IMR-90 (cell line): ENCODE measurements at regions not wholly inside any gene's neighbourhood (a gene's known extent, or its start where the extent isn't known, plus 50 kb on each side); places are given as distances from the start of the nearest gene placed in this dataset.

ENCODE experiments used
- ATAC-seq: fragments of 200-7000 bp; cut with Tn5 transposase; 2 replicates; pipeline ENCODE4 v1.9.1; 2020; ENCODE audit warnings: low read depth, mild to moderate bottlenecking, moderate library complexity
- BruUV-seq: library from RNA; stranded (reverse); fragments of 400-500 nt; replicated peaks from 2 replicates; lab custom pipeline; 2021; lab: Mats Ljungman, UMichigan
- CTCF ChIA-PET: fragments of 300-600 bp; formaldehyde crosslinking; extraction: SDS; loops from one replicate; lab custom pipeline; 2021; ENCODE audit warnings: antibody characterized with exemption; lab: Yijun Ruan, JAX
- POLR2A ChIA-PET: fragments of 300-600 bp; sonication (Branson Sonifier 250); formaldehyde crosslinking; loops from one replicate; lab custom pipeline; 2022; ENCODE audit warnings: antibody characterized with exemption; ENCODE audit not compliant: unreplicated experiment; lab: Charles Lee
- DNase-seq: peaks from one replicate; pipeline ENCODE4 v3.0.0; 2013
- H2AFZ ChIP-seq: replicated peaks from 2 replicates; pipeline ENCODE3; 2013; ENCODE audit warnings: low read length, mild to moderate bottlenecking; ENCODE audit not compliant: poor library complexity
- H2AK5ac ChIP-seq: 2 replicates; pipeline ENCODE4 v1.6.1; 2013; ENCODE audit warnings: low read depth, low read length, inconsistent platforms
- H2AK9ac ChIP-seq: replicated peaks from 2 replicates; pipeline ENCODE3; 2013; ENCODE audit warnings: mild to moderate bottlenecking, low read depth, low read length, moderate library complexity; ENCODE audit not compliant: poor library complexity
- H2BK120ac ChIP-seq: 2 replicates; pipeline ENCODE4 v1.6.1; 2013; ENCODE audit warnings: low read depth, low read length, inconsistent platforms
- H2BK15ac ChIP-seq: 3 replicates; pipeline ENCODE4 v1.6.1; 2013; ENCODE audit warnings: low read depth, low read length, inconsistent platforms
- H2BK20ac ChIP-seq: 2 replicates; pipeline ENCODE4 v1.6.1; 2013; ENCODE audit warnings: low read depth, mild to moderate bottlenecking, inconsistent platforms, low read length, moderate library complexity
- H2BK5ac ChIP-seq: 2 replicates; pipeline ENCODE4 v1.6.1; 2013; ENCODE audit warnings: mild to moderate bottlenecking, low read depth, low read length, inconsistent platforms; ENCODE audit not compliant: poor library complexity, severe bottlenecking
- H3K14ac ChIP-seq: replicated peaks from 2 replicates; pipeline ENCODE4 v1.6.1; 2013; ENCODE audit warnings: low read depth, low read length, inconsistent platforms
- H3K18ac ChIP-seq: 2 replicates; pipeline ENCODE4 v1.6.1; 2013; ENCODE audit warnings: low read depth, low read length, control low read depth
- H3K23ac ChIP-seq: 2 replicates; pipeline ENCODE4 v1.6.1; 2013; ENCODE audit warnings: low read depth, low read length, inconsistent platforms
- H3K27ac ChIP-seq: 2 replicates; pipeline ENCODE4 v1.5.1; 2013; ENCODE audit warnings: mild to moderate bottlenecking, control low read depth, low read length; ENCODE audit not compliant: insufficient read depth
- H3K27me3 ChIP-seq: 2 replicates; pipeline ENCODE4 v1.6.1; 2013; ENCODE audit warnings: low read length; ENCODE audit not compliant: control insufficient read depth, insufficient read depth
- H3K36me3 ChIP-seq: 2 replicates; pipeline ENCODE4 v1.6.1; 2013; ENCODE audit warnings: low read length, mixed read lengths; ENCODE audit not compliant: control insufficient read depth, insufficient read depth
- H3K4ac ChIP-seq: 2 replicates; pipeline ENCODE4 v1.6.1; 2013; ENCODE audit warnings: low read depth, low read length, inconsistent platforms
- H3K4me1 ChIP-seq: 2 replicates; pipeline ENCODE4 v1.6.1; 2013; ENCODE audit warnings: low read length, mixed read lengths; ENCODE audit not compliant: control insufficient read depth, insufficient read depth
- H3K4me2 ChIP-seq: 2 replicates; pipeline ENCODE4 v1.6.1; 2013; ENCODE audit warnings: low read depth, mild to moderate bottlenecking, control low read depth, low read length, moderate library complexity
- H3K4me3 ChIP-seq: 2 replicates; pipeline ENCODE4 v1.5.1; 2013; ENCODE audit warnings: low read depth, mild to moderate bottlenecking, control low read depth, low read length, moderate library complexity; ENCODE audit not compliant: insufficient read depth
- H3K56ac ChIP-seq: 2 replicates; pipeline ENCODE4 v1.6.1; 2013; ENCODE audit warnings: low read length, inconsistent platforms; ENCODE audit not compliant: insufficient read depth; ENCODE audit errors: extremely low read depth
- H3K79me1 ChIP-seq, 2 experiments: 2 replicates each; pipeline ENCODE4 v1.6.1; 2013; ENCODE audit warnings: low read length in 2 of 2, inconsistent platforms in 1 of 2, low read depth in 1 of 2
- H3K9ac ChIP-seq: 2 replicates; pipeline ENCODE4 v1.6.1; 2013; ENCODE audit warnings: low read depth, low read length, control low read depth
- H3K9me1 ChIP-seq: 2 replicates; pipeline ENCODE4 v1.6.1; 2013; ENCODE audit warnings: low read length, inconsistent platforms; ENCODE audit not compliant: insufficient read depth
- H3K9me3 ChIP-seq: 2 replicates; pipeline ENCODE4 v1.6.1; 2013; ENCODE audit warnings: low read length; ENCODE audit not compliant: control insufficient read depth, insufficient read depth
- H4K20me1 ChIP-seq: 2 replicates; pipeline ENCODE4 v1.6.1; 2013; ENCODE audit warnings: low read length, inconsistent platforms; ENCODE audit not compliant: insufficient read depth
- H4K5ac ChIP-seq: 2 replicates; pipeline ENCODE4 v1.6.1; 2013; ENCODE audit warnings: mild to moderate bottlenecking, low read depth, low read length, control low read depth
- H4K8ac ChIP-seq, 2 experiments: 2 replicates each; pipeline ENCODE4 v1.6.1; 2013; ENCODE audit warnings: low read depth in 2 of 2, low read length in 2 of 2, control low read depth in 1 of 2, inconsistent platforms in 1 of 2
- H4K91ac ChIP-seq: 2 replicates; pipeline ENCODE4 v1.6.1; 2013; ENCODE audit warnings: low read depth, low read length, inconsistent platforms; ENCODE audit not compliant: insufficient read depth
- BHLHE40 ChIP-seq: fragments of 150-350 bp; IDR thresholded peaks from 2 replicates; pipeline ENCODE4 v1.6.1; 2016; ENCODE audit warnings: mild to moderate bottlenecking, low read depth, low read length
- CEBPB ChIP-seq: IDR thresholded peaks from 2 replicates; pipeline ENCODE4 v1.6.1; 2012; ENCODE audit warnings: low read depth, low read length, improper control_type of control experiment
- CHD1 ChIP-seq: IDR thresholded peaks from 2 replicates; pipeline ENCODE4 v1.6.1; 2012; ENCODE audit warnings: low read depth, low read length, improper control_type of control experiment
- FOS ChIP-seq: fragments of 150-350 bp; IDR thresholded peaks from 2 replicates; pipeline ENCODE4 v1.6.1; 2016; ENCODE audit warnings: low read depth, low read length
- MAFK ChIP-seq: IDR thresholded peaks from 2 replicates; pipeline ENCODE4 v1.6.1; 2012; ENCODE audit warnings: low read depth, low read length, improper control_type of control experiment
- MAZ ChIP-seq: IDR thresholded peaks from 2 replicates; pipeline ENCODE4 v1.6.1; 2012; ENCODE audit warnings: low read depth, mild to moderate bottlenecking, low read length, improper control_type of control experiment, moderate library complexity, borderline replicate concordance
- MXI1 ChIP-seq: IDR thresholded peaks from 2 replicates; pipeline ENCODE4 v1.6.1; 2012; ENCODE audit warnings: low read depth, mild to moderate bottlenecking, low read length, moderate library complexity, borderline replicate concordance
- NFE2L2 ChIP-seq: fragments of 150-350 bp; IDR thresholded peaks from 2 replicates; pipeline ENCODE4 v1.6.1; 2016; ENCODE audit warnings: low read depth, mild to moderate bottlenecking, low read length
- POLR2A ChIP-seq: IDR thresholded peaks from 2 replicates; pipeline ENCODE4 v1.6.1; 2012; ENCODE audit warnings: mild to moderate bottlenecking, low read depth, low read length
- RAD21 ChIP-seq: IDR thresholded peaks from 2 replicates; pipeline ENCODE4 v1.6.1; 2012; ENCODE audit warnings: low read length, improper control_type of control experiment
- RCOR1 ChIP-seq: IDR thresholded peaks from 2 replicates; pipeline ENCODE4 v1.6.1; 2012; ENCODE audit warnings: mild to moderate bottlenecking, low read length, improper control_type of control experiment; ENCODE audit not compliant: insufficient replicate concordance
- RFX5 ChIP-seq: IDR thresholded peaks from 2 replicates; pipeline ENCODE4 v1.8.0; 2012; ENCODE audit warnings: low read depth, mild to moderate bottlenecking, low read length, moderate library complexity
- SMC3 ChIP-seq: fragments of 150-350 bp; IDR thresholded peaks from 2 replicates; pipeline ENCODE4 v1.6.1; 2016; ENCODE audit warnings: low read depth, mild to moderate bottlenecking, antibody characterized with exemption, low read length, moderate library complexity
- WGBS, 2 experiments: methylation state at CpG; one replicate each; pipeline versions ENCODE4 v1.1.5 to v1.1.7; 2013; ENCODE audit warnings: missing lambda C conversion rate in 2 of 2; ENCODE audit not compliant: insufficient read length in 1 of 2; ENCODE audit errors: extremely low coverage in 2 of 2; 5-methylcytosine and 5-hydroxymethylcytosine counted together
- dilution Hi-C: fragments of 300-500 bp; cut with HindIII; formaldehyde crosslinking; loops from one replicate; pipeline ENCODE4 v1.14.3; 2018; ENCODE audit warnings: low sequenced_read_pairs; ENCODE audit not compliant: unreplicated experiment
- in situ Hi-C: fragments of 300-500 bp; cut with MboI; formaldehyde crosslinking; loops from 3 replicates; pipeline ENCODE4 v1.14.3; 2019; ENCODE audit warnings: low sequenced_read_pairs, inconsistent platforms, mixed read lengths
- intact Hi-C: fragments of 100-400 bp; cut with micrococcal nuclease; formaldehyde crosslinking; loops from 2 replicates; pipeline ENCODE4 v1.10.0; 2022
- TF ChIP-seq, protein P1 (sequence below): fragments of 150-350 bp; IDR thresholded peaks from 2 replicates; pipeline ENCODE4 v1.6.1; 2017; ENCODE audit warnings: mild to moderate bottlenecking, antibody characterized with exemption, low read length, low read depth
- TF ChIP-seq, protein P2 (sequence below): fragments of 150-350 bp; IDR thresholded peaks from 2 replicates; pipeline ENCODE4 v1.6.1; 2016; ENCODE audit warnings: low read depth, mild to moderate bottlenecking, low read length, moderate library complexity, borderline replicate concordance
- TF ChIP-seq, protein P3 (sequence below): conservative IDR thresholded peaks from 2 replicates; pipeline ENCODE4 v1.5.1; 2012; ENCODE audit warnings: mild to moderate bottlenecking, low read depth, low read length, improper control_type of control experiment

DNA sequence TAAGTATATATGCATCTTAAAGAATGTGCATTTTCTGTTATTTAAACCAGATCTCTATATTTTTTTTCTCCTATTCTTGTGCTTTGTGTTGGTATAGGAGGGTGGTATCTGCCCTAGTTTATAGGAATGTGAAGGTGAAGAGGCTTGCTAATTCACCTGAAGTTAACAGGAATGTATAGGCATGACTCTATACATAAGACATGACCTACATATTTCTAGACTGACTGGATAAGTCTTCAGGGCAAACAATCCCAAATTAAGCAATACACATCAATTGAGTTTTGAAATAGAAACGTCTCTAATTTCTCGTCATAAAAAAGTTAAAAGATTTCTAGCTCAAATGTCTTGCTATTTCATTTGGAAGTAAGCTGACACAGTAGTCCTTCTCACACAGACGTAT is 410.0 kb downstream of the DIPK2A start:
- ATAC-seq: no peak
- Histone ChIP-seq H2AK5ac (no peak overlapping the region), H2BK20ac (no peak overlapping the region), H2BK5ac (no peak overlapping the region), H4K8ac (no peak overlapping the region), H3K4me3 (no peak overlapping the region), H3K4me2 (no peak overlapping the region), H4K20me1 (no peaks in the 10 kb centered on the region), H3K79me1 (no peaks in the 10 kb centered on the region), H2AFZ (no peak overlapping the region), H3K9ac (no peak overlapping the region), H3K27ac (no peak overlapping the region), H3K23ac (no peak overlapping the region), H3K18ac (no peak overlapping the region), H3K36me3 (no peaks in the 10 kb centered on the region), H3K14ac (no peak overlapping the region), H2BK15ac (no peak overlapping the region), H4K91ac (no peak overlapping the region), H3K27me3 (no peaks in the 10 kb centered on the region), H2AK9ac (no peak overlapping the region), H2BK120ac (no peak overlapping the region), H3K4me1 (no peaks in the 10 kb centered on the region), H4K5ac (no peak overlapping the region), H3K56ac (no peak overlapping the region), H3K9me1 (no peaks in the 10 kb centered on the region), H3K9me3 (no peaks in the 10 kb centered on the region), H3K4ac (no peak overlapping the region)
- intact Hi-C loops: no loop called here
- no peak for TF ChIP-seq MXI1
- TF ChIP-seq MAFK: no peak
- no peak for TF ChIP-seq CHD1
- TF ChIP-seq RCOR1: no peak
- TF ChIP-seq MAZ: no peak
- no peak for TF ChIP-seq RFX5
- TF ChIP-seq NFE2L2: no peak
- TF ChIP-seq, protein P1, sequence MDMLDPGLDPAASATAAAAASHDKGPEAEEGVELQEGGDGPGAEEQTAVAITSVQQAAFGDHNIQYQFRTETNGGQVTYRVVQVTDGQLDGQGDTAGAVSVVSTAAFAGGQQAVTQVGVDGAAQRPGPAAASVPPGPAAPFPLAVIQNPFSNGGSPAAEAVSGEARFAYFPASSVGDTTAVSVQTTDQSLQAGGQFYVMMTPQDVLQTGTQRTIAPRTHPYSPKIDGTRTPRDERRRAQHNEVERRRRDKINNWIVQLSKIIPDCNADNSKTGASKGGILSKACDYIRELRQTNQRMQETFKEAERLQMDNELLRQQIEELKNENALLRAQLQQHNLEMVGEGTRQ: no peak
- no peak for TF ChIP-seq SMC3
- no peak for TF ChIP-seq RAD21
- TF ChIP-seq, protein P2, sequence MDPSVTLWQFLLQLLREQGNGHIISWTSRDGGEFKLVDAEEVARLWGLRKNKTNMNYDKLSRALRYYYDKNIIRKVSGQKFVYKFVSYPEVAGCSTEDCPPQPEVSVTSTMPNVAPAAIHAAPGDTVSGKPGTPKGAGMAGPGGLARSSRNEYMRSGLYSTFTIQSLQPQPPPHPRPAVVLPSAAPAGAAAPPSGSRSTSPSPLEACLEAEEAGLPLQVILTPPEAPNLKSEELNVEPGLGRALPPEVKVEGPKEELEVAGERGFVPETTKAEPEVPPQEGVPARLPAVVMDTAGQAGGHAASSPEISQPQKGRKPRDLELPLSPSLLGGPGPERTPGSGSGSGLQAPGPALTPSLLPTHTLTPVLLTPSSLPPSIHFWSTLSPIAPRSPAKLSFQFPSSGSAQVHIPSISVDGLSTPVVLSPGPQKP: no peak
- TF ChIP-seq FOS: no peak
- TF ChIP-seq CEBPB: no peak
- no peak for TF ChIP-seq POLR2A
- TF ChIP-seq, protein P3, sequence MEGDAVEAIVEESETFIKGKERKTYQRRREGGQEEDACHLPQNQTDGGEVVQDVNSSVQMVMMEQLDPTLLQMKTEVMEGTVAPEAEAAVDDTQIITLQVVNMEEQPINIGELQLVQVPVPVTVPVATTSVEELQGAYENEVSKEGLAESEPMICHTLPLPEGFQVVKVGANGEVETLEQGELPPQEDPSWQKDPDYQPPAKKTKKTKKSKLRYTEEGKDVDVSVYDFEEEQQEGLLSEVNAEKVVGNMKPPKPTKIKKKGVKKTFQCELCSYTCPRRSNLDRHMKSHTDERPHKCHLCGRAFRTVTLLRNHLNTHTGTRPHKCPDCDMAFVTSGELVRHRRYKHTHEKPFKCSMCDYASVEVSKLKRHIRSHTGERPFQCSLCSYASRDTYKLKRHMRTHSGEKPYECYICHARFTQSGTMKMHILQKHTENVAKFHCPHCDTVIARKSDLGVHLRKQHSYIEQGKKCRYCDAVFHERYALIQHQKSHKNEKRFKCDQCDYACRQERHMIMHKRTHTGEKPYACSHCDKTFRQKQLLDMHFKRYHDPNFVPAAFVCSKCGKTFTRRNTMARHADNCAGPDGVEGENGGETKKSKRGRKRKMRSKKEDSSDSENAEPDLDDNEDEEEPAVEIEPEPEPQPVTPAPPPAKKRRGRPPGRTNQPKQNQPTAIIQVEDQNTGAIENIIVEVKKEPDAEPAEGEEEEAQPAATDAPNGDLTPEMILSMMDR: no peak
- TF ChIP-seq BHLHE40: no peak
- dilution Hi-C loops: no loop called here
- no CpG with 5 or more reads among the region's 3 CpGs for WGBS, 2 experiments
- CTCF ChIA-PET: no interaction called here
- in situ Hi-C loops: no loop called here
- POLR2A ChIA-PET: no interaction called here
- BruUV-seq: no TSS peak
- DNase-seq: no peak
